ENCODE measurements at regions not wholly inside any gene's neighbourhood (a gene's known extent, or its start where the extent isn't known, plus 50 kb on each side); places are given as distances from the start of the nearest gene placed in this dataset.

DNA sequence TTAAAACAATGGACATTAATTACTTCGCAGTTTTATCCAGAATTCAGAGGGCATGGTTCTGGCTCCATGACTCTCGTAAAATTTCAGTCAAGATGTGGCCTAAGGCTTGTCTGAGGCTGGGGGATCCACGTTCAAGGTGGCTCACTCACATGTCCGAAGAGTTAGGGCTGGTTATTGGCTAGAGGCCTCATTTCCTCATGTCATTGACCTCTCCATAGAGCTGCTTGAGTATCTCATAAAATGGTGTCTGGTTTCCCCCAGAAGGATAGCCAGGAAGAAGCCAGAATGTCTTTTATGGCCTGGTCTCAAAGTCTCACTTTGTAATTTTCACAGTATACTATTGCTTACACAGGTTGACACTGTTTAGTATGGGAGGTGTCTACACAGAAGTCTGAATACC lies 67.3 kb upstream of the DCBLD2 start:
- SMC1A ChIA-PET (ENCODE audit: uncharacterized antibody, unreplicated experiment), result no interaction called here
- H2AFZ ChIP-seq (ENCODE audit: control insufficient read depth, low read depth, low read length), result no peak overlapping the region
- DNase-seq (ENCODE audit: low read depth, low spot score) (no peak), FAIRE-seq (no peak), ATAC-seq (no peak)
- no peak overlapping the region for H3K27ac ChIP-seq (ENCODE audit: control insufficient read depth, insufficient read depth)
- no peak overlapping the region for H3K4me2 ChIP-seq (ENCODE audit: control insufficient read depth, insufficient read depth)
- RAD21 ChIA-PET (ENCODE audit: unreplicated experiment), result no interaction called here
- no peak overlapping the region for H3K4me3 ChIP-seq
- no peaks in the 10 kb centered on the region for H3K4me1 ChIP-seq (ENCODE audit: control insufficient read depth, insufficient read depth, low read length)
- no peak overlapping the region for H3K9ac ChIP-seq (ENCODE audit: control insufficient read depth, insufficient read depth, low read length)
- POLR2A ChIA-PET, result interaction anchor here (0.5 kb wide), 1 partner anchor 269 kb away, joined by 3 read pairs; no protein-coding TSS in a partner anchor
- H3K79me2 ChIP-seq (ENCODE audit: control insufficient read depth, insufficient read depth, low read length), result no peaks in the 10 kb centered on the region
- WGBS (ENCODE audit: insufficient coverage, insufficient replicate concordance, low lambda C conversion rate, missing lambda C conversion rate), result 36% methylated on average over 4 of the region's 4 CpGs
- no TSS peak for BruUV-seq (replicated peaks)
- H3K9me3 ChIP-seq (replicated peaks; ENCODE audit: control insufficient read depth, insufficient read depth, low read length), result no peaks in the 10 kb centered on the region; the same call in 2 of the 3 replicates
- CTCF ChIA-PET, result no interaction called here
- intact Hi-C loops (cut with micrococcal nuclease; ENCODE audit: unreplicated experiment) (no loop called here), in situ Hi-C loops (cut with MboI) (no loop called here)
- no peaks in the 10 kb centered on the region for H4K20me1 ChIP-seq (ENCODE audit: control insufficient read depth, insufficient read depth)
- no peaks in the 10 kb centered on the region for H3K27me3 ChIP-seq (replicated peaks in 1 of 2; ENCODE audit: control insufficient read depth in 2 of 2, insufficient read depth in 2 of 2, low read length in 1 of 2)
- TF ChIP-seq MEF2A (IDR thresholded peaks at IDR 0.05; ENCODE audit: insufficient read depth, low read depth, low read length), result no peak
- TF ChIP-seq, protein P1, sequence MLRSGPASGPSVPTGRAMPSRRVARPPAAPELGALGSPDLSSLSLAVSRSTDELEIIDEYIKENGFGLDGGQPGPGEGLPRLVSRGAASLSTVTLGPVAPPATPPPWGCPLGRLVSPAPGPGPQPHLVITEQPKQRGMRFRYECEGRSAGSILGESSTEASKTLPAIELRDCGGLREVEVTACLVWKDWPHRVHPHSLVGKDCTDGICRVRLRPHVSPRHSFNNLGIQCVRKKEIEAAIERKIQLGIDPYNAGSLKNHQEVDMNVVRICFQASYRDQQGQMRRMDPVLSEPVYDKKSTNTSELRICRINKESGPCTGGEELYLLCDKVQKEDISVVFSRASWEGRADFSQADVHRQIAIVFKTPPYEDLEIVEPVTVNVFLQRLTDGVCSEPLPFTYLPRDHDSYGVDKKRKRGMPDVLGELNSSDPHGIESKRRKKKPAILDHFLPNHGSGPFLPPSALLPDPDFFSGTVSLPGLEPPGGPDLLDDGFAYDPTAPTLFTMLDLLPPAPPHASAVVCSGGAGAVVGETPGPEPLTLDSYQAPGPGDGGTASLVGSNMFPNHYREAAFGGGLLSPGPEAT (IDR thresholded peaks at IDR 0.05; ENCODE audit: low read depth), result no peak
- no peak for TF ChIP-seq RBBP5 (conservative IDR thresholded peaks at IDR 0.05)
- no peak for TF ChIP-seq ATF3 (IDR thresholded peaks at IDR 0.05; ENCODE audit: borderline replicate concordance, extremely low read depth, low read depth, low read length)
- TF ChIP-seq ZBED1 (IDR thresholded peaks at IDR 0.05; ENCODE audit: borderline replicate concordance), result no peak
- no peak for TF ChIP-seq ZZZ3 (IDR thresholded peaks at IDR 0.05; ENCODE audit: control insufficient read depth, insufficient read length, low read depth)
- no peak for TF ChIP-seq MXI1 (IDR thresholded peaks at IDR 0.05; ENCODE audit: low read depth, low read length)
- no peak for TF ChIP-seq GATAD2B (conservative IDR thresholded peaks at IDR 0.05; ENCODE audit: low read depth)
- TF ChIP-seq YBX1 (IDR thresholded peaks at IDR 0.05), result no peak
- no peak for TF ChIP-seq ETV6 (conservative IDR thresholded peaks at IDR 0.05 in 1 of 2, IDR thresholded peaks at IDR 0.05 in 1 of 2; ENCODE audit: borderline replicate concordance in 1 of 2, low read depth in 1 of 2)
- TF ChIP-seq, protein P2, sequence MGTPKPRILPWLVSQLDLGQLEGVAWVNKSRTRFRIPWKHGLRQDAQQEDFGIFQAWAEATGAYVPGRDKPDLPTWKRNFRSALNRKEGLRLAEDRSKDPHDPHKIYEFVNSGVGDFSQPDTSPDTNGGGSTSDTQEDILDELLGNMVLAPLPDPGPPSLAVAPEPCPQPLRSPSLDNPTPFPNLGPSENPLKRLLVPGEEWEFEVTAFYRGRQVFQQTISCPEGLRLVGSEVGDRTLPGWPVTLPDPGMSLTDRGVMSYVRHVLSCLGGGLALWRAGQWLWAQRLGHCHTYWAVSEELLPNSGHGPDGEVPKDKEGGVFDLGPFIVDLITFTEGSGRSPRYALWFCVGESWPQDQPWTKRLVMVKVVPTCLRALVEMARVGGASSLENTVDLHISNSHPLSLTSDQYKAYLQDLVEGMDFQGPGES (IDR thresholded peaks at IDR 0.05), result no peak
- TF ChIP-seq, protein P3, sequence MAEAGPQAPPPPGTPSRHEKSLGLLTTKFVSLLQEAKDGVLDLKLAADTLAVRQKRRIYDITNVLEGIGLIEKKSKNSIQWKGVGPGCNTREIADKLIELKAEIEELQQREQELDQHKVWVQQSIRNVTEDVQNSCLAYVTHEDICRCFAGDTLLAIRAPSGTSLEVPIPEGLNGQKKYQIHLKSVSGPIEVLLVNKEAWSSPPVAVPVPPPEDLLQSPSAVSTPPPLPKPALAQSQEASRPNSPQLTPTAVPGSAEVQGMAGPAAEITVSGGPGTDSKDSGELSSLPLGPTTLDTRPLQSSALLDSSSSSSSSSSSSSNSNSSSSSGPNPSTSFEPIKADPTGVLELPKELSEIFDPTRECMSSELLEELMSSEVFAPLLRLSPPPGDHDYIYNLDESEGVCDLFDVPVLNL (IDR thresholded peaks at IDR 0.05; ENCODE audit: low read depth, low read length), result no peak
- no peak for TF ChIP-seq CREB1 (IDR thresholded peaks at IDR 0.05; ENCODE audit: low read depth)
- no peak for TF ChIP-seq SRF (IDR thresholded peaks at IDR 0.05; ENCODE audit: low read depth in 2 of 2, low read length in 2 of 2)
- no peaks in the 10 kb centered on the region for H3K36me3 ChIP-seq (ENCODE audit: control insufficient read depth in 2 of 2, insufficient read depth in 2 of 2, low read length in 1 of 2)
